Activated T-helper 1 cell treated with anti-CD3 and anti-CD28 coated beads, Interleukin-12 subunit alpha, Interleukin-12 subunit beta, Interleukin-2, Interleukin-4 antibody, amounts not matched to agents 30 ng/mL and 10 ng/mL and 1 ng/mL, durations not matched to agents 14 hours and 24 hours and 36 hours (primary cell): ENCODE measurements at regions not wholly inside any gene's neighbourhood (a gene's known extent, or its start where the extent isn't known, plus 50 kb on each side); places are given as distances from the start of the nearest gene placed in this dataset.

ENCODE experiments used
- DNase-seq: peaks from one replicate; pipeline ENCODE4 v3.0.0; 2021; ENCODE audit warnings: low spot score
- H3K27ac Mint-ChIP-seq: one replicate; pipeline ENCODE4 v1.8.0; 2021; ENCODE audit warnings: mild to moderate bottlenecking, mixed read lengths
- H3K27me3 Mint-ChIP-seq: one replicate; pipeline ENCODE4 v1.8.0; 2022; ENCODE audit warnings: mild to moderate bottlenecking, moderate library complexity, mixed read lengths; ENCODE audit not compliant: insufficient read depth
- H3K36me3 Mint-ChIP-seq: one replicate; pipeline ENCODE4 v1.8.0; 2021; ENCODE audit warnings: low read depth, mixed read lengths
- H3K4me1 Mint-ChIP-seq: one replicate; pipeline ENCODE4 v1.8.0; 2021; ENCODE audit warnings: low read depth, mixed read lengths
- H3K4me3 Mint-ChIP-seq: one replicate; pipeline ENCODE4 v1.8.0; 2021; ENCODE audit warnings: mild to moderate bottlenecking, moderate library complexity, mixed read lengths
- H3K9me3 Mint-ChIP-seq: one replicate; pipeline ENCODE4 v1.8.0; 2021; ENCODE audit warnings: mixed read lengths
- intact Hi-C: fragments of 100-400 bp; cut with micrococcal nuclease; formaldehyde crosslinking; loops from one replicate; pipeline ENCODE4 v1.15.1; 2024

DNA sequence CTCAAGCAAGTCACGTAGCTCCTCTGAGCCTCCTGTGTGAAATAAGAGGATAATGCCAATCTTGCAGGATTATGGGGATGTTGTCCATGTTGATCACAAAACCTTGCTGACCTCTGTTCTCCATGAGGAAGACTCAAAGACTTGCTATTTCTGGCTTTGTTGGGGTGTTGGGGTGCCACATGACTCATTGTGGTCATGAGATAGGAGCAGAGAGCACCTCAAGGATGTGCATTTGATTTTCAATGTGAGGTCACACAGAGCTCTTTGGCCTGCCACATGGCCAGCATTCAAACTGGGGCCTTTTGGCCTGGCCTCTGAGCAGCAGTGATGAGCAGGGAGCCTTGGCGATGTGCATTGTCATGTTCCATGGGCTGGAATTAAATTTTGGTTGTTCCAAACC, 380.3 kb downstream of the GADD45G start:
- Mint-ChIP-seq H3K4me1 (peaks cover 67% of the 10 kb centered on the region), H3K4me3 (peak overlapping the region; percentile 61), H3K36me3 (peaks cover 11% of the 10 kb centered on the region), H3K9me3 (peaks cover 7% of the 10 kb centered on the region), H3K27ac (peak overlapping the region; percentile 67), H3K27me3 (no peaks in the 10 kb centered on the region)
- intact Hi-C loops = no loop called here
- no peak for DNase-seq

DNA sequence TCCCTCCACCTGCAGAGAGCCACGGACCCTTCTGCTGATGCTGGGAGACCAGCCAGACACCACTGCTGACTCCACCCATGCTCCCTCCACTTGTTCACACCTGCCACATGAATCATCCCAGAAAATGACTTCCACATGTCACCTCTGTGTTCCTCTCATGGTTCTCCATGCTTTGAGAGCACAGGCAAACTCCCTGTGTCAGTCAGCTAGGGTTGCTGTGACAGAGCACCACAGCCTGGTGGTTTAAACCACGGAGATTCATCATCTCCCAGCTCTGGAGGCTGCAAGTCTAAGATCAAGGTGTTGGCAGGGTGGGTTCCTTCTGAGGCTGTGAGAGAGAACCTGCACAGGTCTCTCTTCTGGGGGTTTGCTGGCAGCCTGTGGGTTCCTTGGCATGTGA, 381.4 kb downstream of the GADD45G start:
- H3K4me1 Mint-ChIP-seq = peaks cover 67% of the 10 kb centered on the region
- intact Hi-C loops = no loop called here
- DNase-seq = no peak
- no peak overlapping the region for H3K27ac Mint-ChIP-seq
- H3K27me3 Mint-ChIP-seq = no peaks in the 10 kb centered on the region
- H3K36me3 Mint-ChIP-seq = peaks cover 11% of the 10 kb centered on the region
- peaks cover 13% of the 10 kb centered on the region for H3K9me3 Mint-ChIP-seq
- peak overlapping the region; percentile 8 for H3K4me3 Mint-ChIP-seq

DNA sequence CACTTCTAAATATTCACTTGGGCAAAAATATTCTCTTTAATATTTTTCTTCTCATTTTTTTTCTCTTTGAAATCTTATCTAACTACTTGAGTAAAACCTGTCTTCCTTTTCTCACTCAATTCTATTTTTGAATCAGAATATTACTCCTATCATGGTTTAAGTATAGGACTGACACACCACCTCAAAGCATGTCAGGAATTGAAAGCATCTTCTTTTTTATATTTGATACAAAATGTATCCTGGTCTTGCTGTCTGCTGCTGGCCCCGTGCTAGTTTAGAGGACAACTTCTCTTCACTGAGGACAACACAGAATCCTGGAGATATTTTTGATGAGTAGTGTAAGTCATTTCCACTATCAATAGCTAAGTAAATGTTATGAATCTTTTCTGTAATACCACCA, 383.6 kb downstream of the GADD45G start:
- H3K27me3 Mint-ChIP-seq = peaks cover 1% of the 10 kb centered on the region
- H3K4me1 Mint-ChIP-seq = peaks cover 49% of the 10 kb centered on the region
- intact Hi-C loops = no loop called here
- H3K27ac Mint-ChIP-seq = no peak overlapping the region
- peaks cover 7% of the 10 kb centered on the region for H3K9me3 Mint-ChIP-seq
- no peak overlapping the region for H3K4me3 Mint-ChIP-seq
- H3K36me3 Mint-ChIP-seq = peaks cover 4% of the 10 kb centered on the region
- DNase-seq = no peak

GRCh38 chr9:89991204-89991790, 386.5 kb downstream of the GADD45G start:
- peaks cover 1% of the 10 kb centered on the region for H3K27me3 Mint-ChIP-seq
- peaks cover 7% of the 10 kb centered on the region for H3K9me3 Mint-ChIP-seq
- peaks cover 4% of the 10 kb centered on the region for H3K36me3 Mint-ChIP-seq
- peaks cover 21% of the 10 kb centered on the region for H3K4me1 Mint-ChIP-seq
- H3K4me3 Mint-ChIP-seq = no peak overlapping the region
- no peak overlapping the region for H3K27ac Mint-ChIP-seq
- DNase-seq = no peak
- intact Hi-C loops = no loop called here

- DNase-seq = no peak
- Mint-ChIP-seq H3K4me3 (no peak overlapping the region), H3K9me3 (peaks cover 7% of the 10 kb centered on the region), H3K4me1 (peaks cover 8% of the 10 kb centered on the region), H3K36me3 (peaks cover 2% of the 10 kb centered on the region), H3K27ac (no peak overlapping the region), H3K27me3 (peaks cover 1% of the 10 kb centered on the region)
- intact Hi-C loops = no loop called here
Observed at GRCh38 chr9:89992326-89993198, 387.8 kb downstream of the GADD45G start.

- no peak for DNase-seq
- Mint-ChIP-seq H3K4me3 (no peak overlapping the region), H3K27ac (no peak overlapping the region), H3K9me3 (peaks cover 7% of the 10 kb centered on the region), H3K27me3 (peaks cover 1% of the 10 kb centered on the region), H3K36me3 (no peaks in the 10 kb centered on the region), H3K4me1 (peaks cover 6% of the 10 kb centered on the region)
- intact Hi-C loops = no loop called here
Observed at GRCh38 chr9:89993678-89994630, 389.1 kb downstream of the GADD45G start.

DNA sequence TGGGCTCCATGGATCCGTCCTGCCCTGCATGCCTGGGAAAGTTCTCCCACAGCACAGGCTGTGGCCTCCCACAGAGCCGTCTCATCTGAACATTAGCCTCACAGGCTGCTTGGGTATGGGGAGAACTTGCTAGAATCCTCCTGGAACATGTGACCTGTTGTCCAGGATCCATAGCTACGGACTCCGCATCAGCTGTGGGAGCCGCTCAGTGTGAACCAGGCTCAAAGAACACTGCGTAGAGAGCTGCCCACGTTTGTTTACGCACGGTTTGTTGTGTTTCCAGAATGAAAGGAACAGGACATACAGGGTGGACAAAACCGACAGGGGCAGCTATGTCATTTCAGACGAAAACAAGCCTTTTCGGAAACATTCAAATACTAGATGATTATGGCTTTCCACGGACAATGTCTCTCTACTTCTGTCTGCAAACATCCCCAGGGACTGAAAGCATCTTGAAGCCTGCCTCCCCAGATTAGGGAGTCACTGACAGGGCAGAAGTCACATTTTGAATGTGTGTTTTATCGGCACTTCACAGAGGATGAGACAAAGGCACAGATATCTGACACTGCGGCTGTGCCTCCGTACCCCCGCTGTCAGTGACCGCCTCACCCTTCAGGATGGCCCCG, 390.3 kb downstream of the GADD45G start:
- H3K4me3 Mint-ChIP-seq = no peak overlapping the region
- no peak overlapping the region for H3K27ac Mint-ChIP-seq
- H3K4me1 Mint-ChIP-seq = peaks cover 17% of the 10 kb centered on the region
- peaks cover 1% of the 10 kb centered on the region for H3K27me3 Mint-ChIP-seq
- no peaks in the 10 kb centered on the region for H3K36me3 Mint-ChIP-seq
- peaks cover 7% of the 10 kb centered on the region for H3K9me3 Mint-ChIP-seq
- intact Hi-C loops = loop anchor here (5.0 kb wide), 1 partner anchor 33 kb away; no protein-coding TSS in a partner anchor
- DNase-seq = no peak

- Mint-ChIP-seq H3K27ac (no peak overlapping the region), H3K4me1 (peaks cover 27% of the 10 kb centered on the region), H3K9me3 (no peaks in the 10 kb centered on the region), H3K4me3 (no peak overlapping the region), H3K36me3 (no peaks in the 10 kb centered on the region), H3K27me3 (peaks cover 1% of the 10 kb centered on the region)
- intact Hi-C loops = loop anchor here (5.0 kb wide), 1 partner anchor 34 kb away; no protein-coding TSS in a partner anchor
- no peak for DNase-seq
Observed at GRCh38 chr9:89996116-89996515, 391.3 kb downstream of the GADD45G start.

GRCh38 chr9:89996773-89997172, 392.0 kb downstream of the GADD45G start:
- Mint-ChIP-seq H3K27me3 (no peaks in the 10 kb centered on the region), H3K9me3 (no peaks in the 10 kb centered on the region), H3K36me3 (no peaks in the 10 kb centered on the region), H3K4me1 (peaks cover 28% of the 10 kb centered on the region), H3K27ac (no peak overlapping the region), H3K4me3 (no peak overlapping the region)
- DNase-seq = no peak
- intact Hi-C loops = loop anchor here (5.0 kb wide), 1 partner anchor 34 kb away; no protein-coding TSS in a partner anchor

- intact Hi-C loops = loop anchor here (1.0 to 5.0 kb wide), 5 partner anchors 14 to 395 kb away; no protein-coding TSS in a partner anchor
- Mint-ChIP-seq H3K4me1 (peaks cover 35% of the 10 kb centered on the region), H3K4me3 (peak overlapping the region; percentile 39), H3K27ac (peak overlapping the region; percentile 53), H3K36me3 (no peaks in the 10 kb centered on the region), H3K9me3 (no peaks in the 10 kb centered on the region), H3K27me3 (no peaks in the 10 kb centered on the region)
- no peak for DNase-seq
Observed at GRCh38 chr9:89998633-89999032, 393.8 kb downstream of the GADD45G start.

DNA sequence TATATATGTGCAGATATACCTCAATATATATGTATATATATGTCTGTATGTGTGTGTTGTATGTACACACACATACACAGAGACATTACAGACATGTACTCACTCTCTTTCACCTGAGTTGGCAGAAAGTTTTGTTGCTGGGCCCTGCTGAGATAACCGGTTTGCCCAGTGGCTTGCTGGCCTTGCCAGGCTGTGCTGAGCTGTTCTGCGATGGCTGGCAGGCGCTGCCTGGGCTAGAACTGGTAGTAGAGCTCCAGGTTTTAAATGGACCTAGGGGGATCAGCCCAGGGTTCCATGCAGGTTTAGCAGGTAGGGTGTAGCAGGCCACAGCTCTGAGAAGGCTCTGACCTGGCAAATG, 394.3 kb downstream of the GADD45G start:
- Mint-ChIP-seq H3K27ac (peak overlapping the region; percentile 75), H3K4me1 (peaks cover 35% of the 10 kb centered on the region), H3K4me3 (peak overlapping the region; percentile 69), H3K9me3 (no peaks in the 10 kb centered on the region), H3K27me3 (no peaks in the 10 kb centered on the region), H3K36me3 (no peaks in the 10 kb centered on the region)
- no peak for DNase-seq
- intact Hi-C loops = loop anchor here (1.0 to 5.0 kb wide), 5 partner anchors 15 to 396 kb away; no protein-coding TSS in a partner anchor
